MG63 (cell line): ENCODE measurements at regions not wholly inside any gene's neighbourhood (a gene's known extent, or its start where the extent isn't known, plus 50 kb on each side); places are given as distances from the start of the nearest gene placed in this dataset.
"Not testable (repeated sequence)": the region's sequence is repeated elsewhere in the genome, so short reads cannot be mapped to it uniquely, and the experiment has no call there.

ENCODE experiments used
- DNase-seq: peaks from one replicate; pipeline ENCODE4 v3.0.0-alpha.2; 2020
- H3K27me3 ChIP-seq: fragments of 250-450 bp; sonication (Bioruptor Pico); 2 replicates; pipeline ENCODE4 v1.5.1; 2020; ENCODE audit warnings: mild to moderate bottlenecking, moderate library complexity
- H3K36me3 ChIP-seq: fragments of 250-450 bp; sonication (Bioruptor Pico); 2 replicates; pipeline ENCODE4 v1.5.1; 2020; ENCODE audit warnings: mild to moderate bottlenecking, moderate library complexity
- H3K4me3 ChIP-seq: fragments of 250-450 bp; sonication (Bioruptor Pico); 2 replicates; pipeline ENCODE4 v1.5.1; 2020; ENCODE audit warnings: mild to moderate bottlenecking, moderate library complexity
- H3K9me3 ChIP-seq: fragments of 250-450 bp; sonication (Bioruptor Pico); 2 replicates; pipeline ENCODE4 v1.5.1; 2020; ENCODE audit warnings: mild to moderate bottlenecking, moderate library complexity

DNA sequence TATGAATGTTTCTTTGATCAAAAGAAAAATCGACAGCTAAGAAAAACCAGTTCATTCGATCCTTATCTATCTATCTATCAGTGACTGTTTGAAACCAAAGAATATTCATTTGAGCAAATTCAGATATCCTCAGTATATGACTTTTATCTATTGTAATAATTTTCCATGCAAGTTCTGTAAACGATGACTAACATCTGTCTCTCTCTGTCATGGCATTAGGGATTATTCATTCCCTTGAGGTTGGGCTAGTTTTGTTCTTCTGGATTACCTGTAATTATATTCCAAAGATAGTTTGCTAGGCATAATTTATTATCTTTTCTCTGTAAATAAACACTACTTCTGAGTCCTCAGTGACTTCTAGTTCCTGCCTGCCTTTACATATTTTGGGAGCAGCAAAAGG, 497.7 kb upstream of the CDH11 start:
- Histone ChIP-seq H3K9me3 (no peaks in the 10 kb centered on the region), H3K4me3 (no peak overlapping the region), H3K27me3 (no peaks in the 10 kb centered on the region), H3K36me3 (no peaks in the 10 kb centered on the region)
- DNase-seq = no peak

DNA sequence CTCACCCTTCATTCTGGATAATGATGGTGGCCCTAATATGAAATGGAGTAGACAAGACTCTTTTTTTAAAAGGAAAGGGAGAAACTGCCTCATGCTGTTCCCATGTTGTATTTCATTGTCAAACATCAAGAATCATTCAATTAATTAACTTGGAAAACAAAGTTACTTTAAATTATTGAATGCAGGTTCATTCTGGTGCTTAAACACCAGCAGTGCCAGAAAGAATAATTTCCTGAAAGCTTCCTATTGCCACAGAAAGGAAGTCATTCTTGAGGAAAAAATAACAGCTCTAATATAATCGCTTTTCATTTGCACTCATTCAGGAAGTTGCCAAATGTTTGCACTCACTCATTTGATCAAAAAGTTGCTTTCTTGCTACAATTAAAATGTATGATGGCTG, 497.1 kb upstream of the CDH11 start:
- Histone ChIP-seq H3K36me3 (no peaks in the 10 kb centered on the region), H3K27me3 (no peaks in the 10 kb centered on the region), H3K9me3 (no peaks in the 10 kb centered on the region), H3K4me3 (no peak overlapping the region)
- no peak for DNase-seq

DNA sequence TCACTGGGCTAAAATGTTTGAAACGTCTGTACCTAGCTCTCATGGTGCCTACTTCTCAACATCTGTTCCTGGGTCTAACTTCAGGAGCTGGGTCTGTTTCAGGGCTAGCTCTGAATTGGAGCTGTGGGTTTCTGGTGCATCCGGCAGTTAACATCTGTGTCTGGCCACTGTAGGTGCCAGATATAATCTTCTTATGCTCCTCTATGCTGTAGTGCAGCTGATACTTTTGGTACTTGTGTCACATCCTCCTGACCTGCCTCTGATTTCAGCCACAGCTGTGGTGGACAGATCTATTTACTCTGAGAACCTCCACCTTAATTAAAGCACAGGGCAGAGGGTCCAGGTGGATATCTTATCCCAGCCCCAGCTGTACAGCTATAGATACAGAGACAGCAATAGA, 496.5 kb upstream of the CDH11 start:
- DNase-seq = no peak
- H3K9me3 ChIP-seq = no peaks in the 10 kb centered on the region
- no peaks in the 10 kb centered on the region for H3K27me3 ChIP-seq
- H3K4me3 ChIP-seq = no peak overlapping the region
- H3K36me3 ChIP-seq = no peaks in the 10 kb centered on the region

DNA sequence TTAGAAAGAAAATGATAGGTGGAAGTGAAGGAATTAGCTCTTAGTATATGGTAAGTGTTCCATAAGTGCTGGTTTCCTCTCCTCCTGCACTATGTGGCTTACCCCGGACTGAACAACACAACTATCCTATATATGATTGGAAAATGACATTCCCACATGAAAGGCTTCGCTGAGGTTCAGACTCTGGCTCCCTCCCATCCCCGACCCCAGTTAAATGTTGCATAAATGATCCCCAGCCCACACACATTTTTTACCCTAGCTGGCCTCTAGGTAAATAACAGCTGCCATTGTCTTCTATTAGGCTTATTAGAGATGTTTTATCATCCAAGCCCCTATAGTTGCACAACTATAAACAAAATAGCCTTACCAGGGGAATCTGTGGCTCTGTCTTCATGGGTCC, 495.6 kb upstream of the CDH11 start:
- Histone ChIP-seq H3K36me3 (no peaks in the 10 kb centered on the region), H3K9me3 (no peaks in the 10 kb centered on the region), H3K4me3 (no peak overlapping the region), H3K27me3 (no peaks in the 10 kb centered on the region)
- no peak for DNase-seq

DNA sequence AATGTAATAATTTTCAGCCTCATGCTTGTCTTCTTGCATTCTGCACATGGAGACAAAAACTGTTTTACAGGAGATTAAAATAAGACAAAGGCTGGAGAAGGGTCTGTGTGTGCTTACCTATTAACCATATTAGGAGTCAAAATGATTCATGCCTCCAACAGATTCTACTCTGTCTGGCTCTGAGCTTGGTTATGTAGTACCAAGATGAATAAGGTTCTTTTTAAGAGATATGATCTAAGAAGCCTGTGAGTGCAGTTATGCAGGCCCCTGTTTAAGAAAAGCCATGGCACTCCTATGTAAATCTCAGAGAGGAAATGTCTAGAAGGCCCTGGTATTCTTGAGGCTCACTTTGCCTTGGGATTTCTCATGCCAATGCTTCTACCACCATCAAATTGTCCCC, 486.6 kb upstream of the CDH11 start:
- no peak for DNase-seq
- Histone ChIP-seq H3K27me3 (no peaks in the 10 kb centered on the region), H3K4me3 (no peak overlapping the region), H3K9me3 (no peaks in the 10 kb centered on the region), H3K36me3 (no peaks in the 10 kb centered on the region)

DNA sequence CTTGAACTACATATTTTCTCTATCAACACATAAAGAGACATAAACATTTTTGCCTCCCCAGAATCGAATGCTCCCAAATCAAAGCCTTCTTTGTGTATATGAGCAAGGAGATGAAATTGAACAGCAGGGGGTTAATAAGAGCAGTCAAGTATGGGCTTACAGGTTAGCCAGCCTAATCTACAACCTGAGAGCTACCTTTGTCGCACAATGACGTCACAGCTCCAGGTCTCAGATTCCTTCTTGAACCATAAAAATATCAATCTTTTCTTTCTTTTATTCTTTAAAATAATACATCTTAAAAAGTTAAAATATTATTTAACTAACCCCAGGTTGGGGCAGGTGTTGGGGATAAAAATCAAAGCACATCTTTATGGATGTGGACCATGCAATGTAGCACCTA, 482.9 kb upstream of the CDH11 start:
- DNase-seq = no peak
- Histone ChIP-seq H3K9me3 (no peaks in the 10 kb centered on the region), H3K4me3 (no peak overlapping the region), H3K27me3 (no peaks in the 10 kb centered on the region), H3K36me3 (no peaks in the 10 kb centered on the region)

DNA sequence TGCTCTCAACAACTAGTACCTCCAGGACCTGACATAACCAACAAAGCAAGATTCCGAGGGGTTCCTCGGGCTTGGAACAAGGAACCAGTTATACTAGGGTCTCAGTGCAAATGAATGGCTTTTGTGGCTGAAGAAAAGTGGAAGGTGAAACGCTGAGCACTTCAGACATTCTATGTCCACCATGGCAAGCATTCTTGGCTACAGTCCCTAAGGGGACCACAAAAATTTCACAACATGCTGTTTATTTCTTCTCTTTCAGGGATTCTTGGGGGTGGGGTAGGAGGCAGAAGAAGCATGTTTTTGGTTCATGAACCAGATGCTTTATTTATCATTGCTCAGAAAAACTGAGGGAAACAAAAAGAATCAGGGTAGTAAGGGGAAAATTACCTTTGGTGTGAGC, 479.9 kb upstream of the CDH11 start:
- DNase-seq = no peak

DNA sequence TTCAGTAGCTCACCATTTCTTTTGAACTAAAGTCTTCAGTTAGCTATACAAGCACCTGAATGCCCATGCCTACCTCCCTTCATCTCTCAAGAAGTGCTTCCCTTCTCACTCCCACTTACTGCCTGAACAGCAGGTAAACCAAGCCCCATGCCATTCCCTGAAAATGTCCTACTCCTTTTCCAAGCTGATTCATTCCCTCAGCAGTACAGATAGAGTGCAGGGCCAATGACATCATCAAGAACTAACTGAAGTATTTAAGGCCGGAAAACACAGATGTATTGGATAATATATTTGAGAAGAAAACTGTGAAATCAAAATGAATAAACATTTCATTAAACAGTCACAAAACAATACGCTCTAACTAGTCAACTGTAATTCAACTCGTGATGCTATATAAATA, 478.8 kb upstream of the CDH11 start:
- DNase-seq = no peak
- H3K27me3 ChIP-seq = no peaks in the 10 kb centered on the region
- no peak overlapping the region for H3K4me3 ChIP-seq

More for the DNA sequence above, 479.9 kb upstream of the CDH11 start:
- H3K27me3 ChIP-seq = no peaks in the 10 kb centered on the region
- H3K9me3 ChIP-seq = no peaks in the 10 kb centered on the region
- H3K4me3 ChIP-seq = no peak overlapping the region
- no peaks in the 10 kb centered on the region for H3K36me3 ChIP-seq

DNA sequence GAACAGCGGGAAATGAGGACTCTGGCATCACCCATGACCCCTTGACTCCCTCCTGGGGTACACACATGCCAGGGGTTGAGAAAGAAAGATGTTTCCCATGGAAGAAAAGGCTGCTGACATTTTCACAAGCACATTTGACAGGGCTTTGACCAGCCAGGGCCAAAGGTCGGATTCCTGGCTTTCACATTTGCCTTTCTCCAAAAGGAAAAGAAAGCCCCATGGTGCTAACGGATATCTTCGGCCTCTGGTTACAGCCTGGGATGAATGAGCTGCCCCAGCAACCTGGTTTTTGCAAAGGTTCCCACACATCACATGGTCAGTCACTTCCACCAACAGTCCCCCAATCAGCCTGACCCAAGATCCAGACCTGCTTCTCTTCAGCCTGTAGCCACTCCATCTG, 478.2 kb upstream of the CDH11 start:
- Histone ChIP-seq H3K9me3 (no peaks in the 10 kb centered on the region), H3K36me3 (no peaks in the 10 kb centered on the region), H3K4me3 (no peak overlapping the region), H3K27me3 (no peaks in the 10 kb centered on the region)
- DNase-seq = no peak

More for the DNA sequence above, 478.8 kb upstream of the CDH11 start:
- no peaks in the 10 kb centered on the region for H3K9me3 ChIP-seq
- no peaks in the 10 kb centered on the region for H3K36me3 ChIP-seq

DNA sequence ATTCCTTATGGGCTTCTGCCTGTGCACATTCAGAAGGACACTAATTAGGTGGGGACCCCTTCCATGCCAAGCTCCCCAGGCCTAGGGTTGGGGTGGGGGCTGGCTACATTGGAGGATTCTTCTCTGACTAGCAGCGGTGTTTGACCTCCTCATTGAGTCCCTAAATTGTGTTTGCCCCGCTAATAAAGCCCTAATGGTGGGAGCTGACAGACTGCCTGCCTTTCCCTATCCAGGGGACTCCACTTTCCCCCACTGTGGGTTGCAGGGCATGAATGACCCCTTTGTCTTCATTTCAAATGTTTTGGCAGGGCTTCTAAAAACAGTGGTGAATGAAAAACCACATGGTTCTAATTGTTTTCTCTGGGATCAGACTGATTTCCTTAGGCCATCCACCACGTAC, 476.8 kb upstream of the CDH11 start:
- H3K36me3 ChIP-seq = no peaks in the 10 kb centered on the region
- H3K27me3 ChIP-seq = no peaks in the 10 kb centered on the region
- DNase-seq = no peak
- no peak overlapping the region for H3K4me3 ChIP-seq
- no peaks in the 10 kb centered on the region for H3K9me3 ChIP-seq

DNA sequence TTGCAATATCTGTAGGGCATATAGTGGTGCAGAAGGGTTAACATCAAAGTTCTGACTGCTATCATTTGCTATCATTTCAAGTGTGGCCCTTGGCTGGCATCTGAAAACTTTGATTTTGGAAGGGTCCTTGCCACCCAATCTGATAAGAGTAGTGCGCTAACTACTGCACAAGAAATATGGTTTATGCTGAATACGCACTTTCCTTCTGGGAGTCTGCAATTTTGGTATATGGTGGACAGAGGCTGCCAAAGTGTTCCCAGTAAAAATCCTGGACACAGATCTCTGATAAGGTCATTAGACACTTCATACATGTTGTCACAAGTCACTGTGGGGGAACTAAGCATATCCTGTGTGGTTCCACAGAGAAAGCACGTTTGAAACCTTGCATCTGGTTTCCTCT, 461.6 kb upstream of the CDH11 start:
- H3K36me3 ChIP-seq = no peaks in the 10 kb centered on the region
- no peaks in the 10 kb centered on the region for H3K9me3 ChIP-seq
- no peak for DNase-seq
- no peak overlapping the region for H3K4me3 ChIP-seq
- no peaks in the 10 kb centered on the region for H3K27me3 ChIP-seq

DNA sequence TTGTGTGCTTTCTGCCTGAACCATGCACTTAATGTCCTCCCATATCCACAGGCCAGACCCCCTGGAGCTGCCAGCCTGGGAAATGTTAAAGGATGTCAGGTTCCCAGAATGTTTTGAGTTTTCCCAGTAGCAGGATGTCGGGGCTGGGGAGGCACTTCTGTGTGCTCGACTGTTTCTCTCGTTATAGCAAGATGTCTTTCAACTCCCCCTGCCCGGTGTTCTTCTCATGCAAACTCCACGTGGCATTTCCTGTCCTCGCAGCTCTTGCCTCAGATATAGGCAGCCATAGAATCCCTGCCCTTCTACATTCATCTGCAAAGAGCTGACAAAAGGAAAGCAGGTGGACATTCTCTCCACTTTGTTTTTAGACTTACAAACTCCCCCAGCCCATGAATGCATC, 457.2 kb upstream of the CDH11 start:
- no peak for DNase-seq

DNA sequence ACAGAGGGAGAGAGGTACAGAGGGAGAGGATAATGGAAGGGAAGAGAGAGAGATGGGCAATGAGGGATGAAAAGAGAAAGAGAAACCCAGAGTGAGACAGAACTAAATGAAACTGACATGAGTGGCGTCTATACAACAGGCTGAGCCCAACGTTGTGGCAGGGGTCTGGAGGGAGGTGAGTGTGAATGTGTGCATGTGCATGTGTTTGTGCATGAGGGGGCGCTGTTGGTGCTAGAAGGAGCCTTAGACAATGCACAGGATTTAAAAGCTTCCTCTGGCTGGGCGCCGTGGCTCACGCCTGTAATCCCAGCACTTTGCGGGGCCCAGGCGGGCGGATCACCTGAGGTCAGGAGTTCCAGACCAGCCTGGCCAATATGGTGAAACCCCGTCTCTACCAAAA, 454.8 kb upstream of the CDH11 start:
- H3K27me3 ChIP-seq = no peaks in the 10 kb centered on the region
- H3K36me3 ChIP-seq = no peaks in the 10 kb centered on the region
- no peak for DNase-seq

More for the DNA sequence above, 457.2 kb upstream of the CDH11 start:
- no peaks in the 10 kb centered on the region for H3K9me3 ChIP-seq
- no peaks in the 10 kb centered on the region for H3K27me3 ChIP-seq
- H3K4me3 ChIP-seq = no peak overlapping the region
- H3K36me3 ChIP-seq = no peaks in the 10 kb centered on the region

DNA sequence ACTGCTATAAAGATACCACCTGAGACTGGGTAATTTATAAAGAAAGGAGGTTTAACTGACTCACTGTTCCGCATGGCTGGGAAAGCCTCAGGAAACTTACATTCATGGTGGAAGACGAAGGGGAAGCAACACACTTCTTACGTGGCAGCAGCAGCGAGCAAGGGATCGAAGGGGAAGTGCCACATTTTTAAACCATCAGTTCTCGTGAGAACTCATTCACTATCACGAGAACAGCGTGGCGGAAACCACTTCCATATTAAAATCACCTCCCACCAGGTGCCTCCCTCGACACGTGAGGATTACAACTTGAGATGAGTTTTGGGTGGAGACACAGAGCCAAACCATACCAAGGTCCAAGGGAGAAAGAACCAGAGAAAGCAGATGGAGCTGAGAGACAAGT, 454.3 kb upstream of the CDH11 start:
- no peak for DNase-seq
- no peaks in the 10 kb centered on the region for H3K36me3 ChIP-seq
- H3K9me3 ChIP-seq = no peaks in the 10 kb centered on the region
- H3K27me3 ChIP-seq = no peaks in the 10 kb centered on the region
- no peak overlapping the region for H3K4me3 ChIP-seq

More for the DNA sequence above, 454.8 kb upstream of the CDH11 start:
- H3K9me3 ChIP-seq = no peaks in the 10 kb centered on the region
- no peak overlapping the region for H3K4me3 ChIP-seq

DNA sequence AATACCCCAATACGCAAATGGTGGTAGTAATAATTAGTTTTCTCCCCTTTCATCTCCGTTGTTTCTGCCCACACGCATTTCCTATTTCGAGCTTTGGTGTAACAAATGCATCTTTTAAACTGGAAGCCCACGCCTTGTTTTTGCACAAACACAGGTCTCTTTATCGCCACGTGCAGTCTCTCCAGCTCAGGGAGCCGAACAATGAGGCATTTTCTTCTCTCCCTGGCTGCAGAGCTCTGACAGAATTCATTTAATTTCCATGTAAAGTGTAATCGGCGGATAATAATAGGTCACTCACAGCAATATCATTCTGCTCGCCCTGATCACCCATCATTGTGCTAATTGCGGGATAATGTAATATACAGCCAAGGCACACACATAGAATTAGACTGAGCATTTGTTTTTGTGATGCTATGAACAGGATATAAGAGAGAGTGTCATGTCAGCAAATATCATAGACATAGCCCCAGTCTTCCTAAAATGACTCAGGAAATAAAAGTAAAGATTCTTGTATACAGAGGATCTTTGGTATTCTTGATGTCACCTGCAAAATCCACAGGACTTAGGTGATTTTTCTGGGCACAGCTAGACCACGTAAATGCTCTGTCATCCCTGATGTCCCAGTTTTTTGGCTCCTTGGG, 452.6 kb upstream of the CDH11 start:
- no peak for DNase-seq
- Histone ChIP-seq H3K4me3 (no peak overlapping the region), H3K36me3 (no peaks in the 10 kb centered on the region), H3K27me3 (no peaks in the 10 kb centered on the region), H3K9me3 (no peaks in the 10 kb centered on the region)

DNA sequence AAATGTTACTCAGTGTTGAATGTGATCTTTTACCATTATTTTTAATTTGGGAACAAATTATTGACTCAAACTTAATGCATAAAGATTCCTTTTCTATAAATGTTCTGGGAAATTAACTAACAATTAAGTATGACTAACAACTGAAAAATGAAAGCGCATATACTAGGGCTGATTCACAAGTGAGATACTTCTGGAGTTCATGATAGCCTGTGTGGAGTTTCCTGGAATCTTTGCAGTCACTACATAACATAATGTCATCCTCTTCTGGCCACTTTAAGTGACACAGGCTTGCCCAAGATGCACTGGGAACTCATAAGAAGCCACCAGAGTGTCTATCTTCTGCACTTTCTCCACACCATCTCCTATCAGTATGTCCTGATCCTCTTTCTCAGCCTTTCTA, 450.3 kb upstream of the CDH11 start:
- no peaks in the 10 kb centered on the region for H3K27me3 ChIP-seq
- H3K36me3 ChIP-seq = no peaks in the 10 kb centered on the region
- no peaks in the 10 kb centered on the region for H3K9me3 ChIP-seq
- DNase-seq = no peak
- no peak overlapping the region for H3K4me3 ChIP-seq

DNA sequence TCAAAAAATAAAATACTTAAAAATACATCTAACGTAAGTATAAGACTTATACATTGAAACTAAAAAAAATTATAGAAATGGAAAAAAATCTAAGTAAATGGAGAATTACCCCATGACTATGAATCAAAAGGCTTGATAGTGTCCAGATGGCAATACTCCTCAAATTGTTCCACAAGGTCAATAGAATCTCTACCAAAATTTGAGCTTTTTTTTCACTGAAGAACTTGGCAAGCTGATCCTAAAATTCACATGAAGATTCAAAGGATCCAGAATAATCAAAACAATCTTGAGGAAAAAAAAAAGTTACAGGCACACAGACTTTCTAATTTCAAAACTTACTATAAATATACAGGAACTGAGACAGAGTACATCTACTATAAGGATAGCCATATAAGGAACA, 448.4 kb upstream of the CDH11 start:
- no peak for DNase-seq

DNA sequence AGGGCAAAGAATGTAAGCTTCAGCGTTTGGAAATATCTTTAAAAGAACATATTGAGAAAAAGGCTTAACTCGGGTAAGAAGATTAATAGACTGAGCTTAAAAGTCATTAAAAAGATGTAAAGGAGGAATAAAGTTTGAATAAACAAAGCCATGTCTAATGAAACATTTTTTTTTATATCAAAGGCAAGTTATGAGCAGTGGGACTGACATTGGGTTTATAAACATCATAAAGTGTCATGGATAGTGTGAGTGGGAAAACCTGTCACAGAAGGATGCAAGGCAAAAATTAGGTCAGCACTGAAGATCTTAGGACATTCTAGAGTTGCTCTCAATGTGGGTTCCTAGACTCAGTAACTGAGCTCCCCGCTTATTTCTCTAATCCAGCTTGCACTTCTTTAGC, 438.0 kb upstream of the CDH11 start:
- H3K9me3 ChIP-seq = no peaks in the 10 kb centered on the region
- H3K27me3 ChIP-seq = no peaks in the 10 kb centered on the region
- no peak overlapping the region for H3K4me3 ChIP-seq
- H3K36me3 ChIP-seq = no peaks in the 10 kb centered on the region
- DNase-seq = no peak

More for the DNA sequence above, 448.4 kb upstream of the CDH11 start:
- Histone ChIP-seq H3K4me3 (no peak overlapping the region), H3K27me3 (no peaks in the 10 kb centered on the region), H3K36me3 (no peaks in the 10 kb centered on the region), H3K9me3 (no peaks in the 10 kb centered on the region)

DNA sequence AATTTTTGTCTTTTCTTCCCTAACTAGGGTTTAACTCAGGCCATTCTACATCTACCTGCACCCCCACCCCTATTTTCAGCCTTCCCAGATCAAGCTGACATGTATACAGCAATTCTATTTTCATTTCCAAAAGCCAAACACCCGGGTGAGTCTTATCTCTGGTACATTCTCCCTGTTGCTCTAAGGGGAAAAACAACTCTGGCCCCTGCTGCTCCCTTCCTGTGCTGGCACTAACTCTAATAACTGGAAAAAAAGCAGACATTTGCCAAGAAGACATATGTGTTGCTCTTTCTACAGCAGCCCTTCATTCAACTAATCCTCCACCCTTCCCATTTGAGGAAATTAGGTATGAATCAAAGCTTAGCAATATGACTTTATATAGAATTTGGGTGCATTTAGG, 427.8 kb upstream of the CDH11 start:
- not testable (repeated sequence) for H3K4me3 ChIP-seq, H3K27me3 ChIP-seq, H3K36me3 ChIP-seq, H3K9me3 ChIP-seq, DNase-seq
